DND-41 (cell line): ENCODE measurements at regions not wholly inside any gene's neighbourhood (a gene's known extent, or its start where the extent isn't known, plus 50 kb on each side); places are given as distances from the start of the nearest gene placed in this dataset.

Experiments used
- ATAC-seq: fragments of 200-7000 bp; cut with Tn5 transposase; 3 replicates; pipeline ENCODE4 v1.9.1; 2021; ENCODE audit warnings: low read depth; ENCODE audit not compliant: insufficient read depth
- DNase-seq: peaks from one replicate; pipeline ENCODE4 v3.0.0-alpha.2; 2020
- H2AFZ ChIP-seq: 2 replicates; pipeline ENCODE4 v1.6.0; 2012; ENCODE audit warnings: low read depth, low read length
- H3K27ac ChIP-seq: 2 replicates; pipeline ENCODE4 v1.5.1; 2012; ENCODE audit warnings: low read length, inconsistent platforms
- H3K27me3 ChIP-seq: fragments of 200-600 bp; sonication (generic); 2 replicates; pipeline ENCODE4 v1.6.0; 2012; ENCODE audit warnings: low read length, mild to moderate bottlenecking, inconsistent platforms; ENCODE audit not compliant: insufficient read depth, poor library complexity
- H3K36me3 ChIP-seq: 2 replicates; pipeline ENCODE4 v1.5.1; 2012; ENCODE audit warnings: low read length, inconsistent platforms; ENCODE audit not compliant: insufficient read depth
- H3K4me1 ChIP-seq: 2 replicates; pipeline ENCODE4 v1.5.1; 2012; ENCODE audit warnings: mild to moderate bottlenecking, low read length; ENCODE audit not compliant: insufficient read depth
- H3K4me2 ChIP-seq: 2 replicates; pipeline ENCODE4 v1.6.0; 2012; ENCODE audit warnings: mild to moderate bottlenecking, moderate library complexity, low read length, inconsistent platforms; ENCODE audit not compliant: insufficient read depth
- H3K4me3 ChIP-seq, 2 experiments: fragments of 200-600 bp in 1 of 2; shearing (Covaris generic) in 1 of 2; 2 replicates each; pipeline ENCODE4 v1.5.1; 2012 to 2016; ENCODE audit warnings: inconsistent platforms in 2 of 2, low read length in 2 of 2, mild to moderate bottlenecking in 2 of 2, low read depth in 1 of 2, moderate library complexity in 1 of 2
- H3K79me2 ChIP-seq: 2 replicates; pipeline ENCODE4 v1.6.0; 2012; ENCODE audit warnings: low read length, inconsistent platforms; ENCODE audit not compliant: insufficient read depth
- H3K9ac ChIP-seq: 2 replicates; pipeline ENCODE4 v1.6.0; 2012; ENCODE audit warnings: low read depth, mild to moderate bottlenecking, inconsistent platforms, low read length, moderate library complexity
- H3K9me3 ChIP-seq: 2 replicates; pipeline ENCODE4 v1.5.1; 2012; ENCODE audit warnings: low read length, moderate library complexity, mild to moderate bottlenecking, inconsistent platforms; ENCODE audit not compliant: insufficient read depth, severe bottlenecking
- H4K20me1 ChIP-seq: 2 replicates; pipeline ENCODE4 v1.6.0; 2012; ENCODE audit warnings: low read length; ENCODE audit not compliant: insufficient read depth
- EZH2 ChIP-seq: IDR thresholded peaks from 3 replicates; pipeline ENCODE4 v1.6.1; 2012; ENCODE audit warnings: borderline replicate concordance, low read depth, mild to moderate bottlenecking, moderate library complexity, low read length, inconsistent platforms; ENCODE audit not compliant: severe bottlenecking
- TF ChIP-seq, protein P1 (sequence below): IDR thresholded peaks from 2 replicates; pipeline ENCODE4 v1.5.1; 2012; ENCODE audit warnings: borderline replicate concordance, low read length, moderate library complexity, mild to moderate bottlenecking; ENCODE audit not compliant: poor library complexity, severe bottlenecking; ENCODE audit errors: extremely low read depth

DNA sequence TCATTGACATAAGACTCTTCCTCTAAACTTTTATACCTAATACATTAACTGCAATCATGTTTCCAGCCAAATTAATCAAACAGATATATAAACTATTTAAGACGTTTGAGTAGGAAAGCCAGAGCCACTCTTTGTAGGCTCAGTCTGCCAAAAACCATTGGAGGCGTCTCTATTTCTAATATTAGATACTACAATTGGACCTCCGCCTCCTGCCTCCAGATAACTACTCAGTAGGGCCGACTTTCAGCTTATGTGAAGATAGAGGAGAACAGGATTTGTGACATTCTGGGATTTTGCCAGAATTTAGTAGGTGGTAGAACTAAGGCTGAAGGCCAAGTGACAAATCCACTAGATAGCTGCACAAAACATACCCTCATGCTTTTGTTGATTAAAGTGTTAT is 463.0 kb downstream of the CETN3 start:
- DNase-seq (no peak), ATAC-seq (no peak)
- no peak overlapping the region for H3K27ac ChIP-seq
- H3K9ac ChIP-seq = no peak overlapping the region
- no peak overlapping the region for H3K4me3 ChIP-seq
- no peaks in the 10 kb centered on the region for H3K9me3 ChIP-seq
- H3K79me2 ChIP-seq = no peaks in the 10 kb centered on the region
- no peaks in the 10 kb centered on the region for H3K36me3 ChIP-seq
- H3K4me2 ChIP-seq = no peak overlapping the region
- H3K27me3 ChIP-seq = no peaks in the 10 kb centered on the region
- no peak overlapping the region for H2AFZ ChIP-seq
- H3K4me1 ChIP-seq = no peaks in the 10 kb centered on the region
- no peak for TF ChIP-seq EZH2
- TF ChIP-seq, protein P1, sequence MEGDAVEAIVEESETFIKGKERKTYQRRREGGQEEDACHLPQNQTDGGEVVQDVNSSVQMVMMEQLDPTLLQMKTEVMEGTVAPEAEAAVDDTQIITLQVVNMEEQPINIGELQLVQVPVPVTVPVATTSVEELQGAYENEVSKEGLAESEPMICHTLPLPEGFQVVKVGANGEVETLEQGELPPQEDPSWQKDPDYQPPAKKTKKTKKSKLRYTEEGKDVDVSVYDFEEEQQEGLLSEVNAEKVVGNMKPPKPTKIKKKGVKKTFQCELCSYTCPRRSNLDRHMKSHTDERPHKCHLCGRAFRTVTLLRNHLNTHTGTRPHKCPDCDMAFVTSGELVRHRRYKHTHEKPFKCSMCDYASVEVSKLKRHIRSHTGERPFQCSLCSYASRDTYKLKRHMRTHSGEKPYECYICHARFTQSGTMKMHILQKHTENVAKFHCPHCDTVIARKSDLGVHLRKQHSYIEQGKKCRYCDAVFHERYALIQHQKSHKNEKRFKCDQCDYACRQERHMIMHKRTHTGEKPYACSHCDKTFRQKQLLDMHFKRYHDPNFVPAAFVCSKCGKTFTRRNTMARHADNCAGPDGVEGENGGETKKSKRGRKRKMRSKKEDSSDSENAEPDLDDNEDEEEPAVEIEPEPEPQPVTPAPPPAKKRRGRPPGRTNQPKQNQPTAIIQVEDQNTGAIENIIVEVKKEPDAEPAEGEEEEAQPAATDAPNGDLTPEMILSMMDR = no peak
- no peaks in the 10 kb centered on the region for H4K20me1 ChIP-seq

DNA sequence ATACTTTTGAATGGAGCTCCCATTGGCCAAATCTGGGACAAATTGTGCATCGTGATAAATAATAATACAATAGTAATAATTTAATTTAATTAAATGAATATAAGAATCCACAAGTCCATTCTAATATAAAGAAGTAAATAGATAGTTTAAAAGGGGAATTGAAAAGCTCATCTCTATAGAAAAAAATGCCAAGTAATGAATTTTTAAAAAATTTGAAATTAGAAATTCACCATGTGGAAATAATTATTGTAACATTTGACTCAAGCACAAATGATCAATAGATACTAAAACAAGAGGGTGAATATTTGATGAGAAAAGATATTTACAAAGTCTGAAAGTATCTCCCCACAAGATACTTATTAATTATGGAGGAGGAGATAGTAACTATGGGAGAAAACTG is 467.4 kb downstream of the CETN3 start:
- TF ChIP-seq EZH2 = no peak
- TF ChIP-seq, protein P1 = no peak
- Histone ChIP-seq H4K20me1 (no peaks in the 10 kb centered on the region), H2AFZ (no peak overlapping the region), H3K4me2 (no peak overlapping the region), H3K79me2 (no peaks in the 10 kb centered on the region), H3K9me3 (no peaks in the 10 kb centered on the region), H3K27ac (no peak overlapping the region), H3K4me1 (no peaks in the 10 kb centered on the region), H3K36me3 (no peaks in the 10 kb centered on the region), H3K4me3 (no peak overlapping the region), H3K27me3 (no peaks in the 10 kb centered on the region), H3K9ac (no peak overlapping the region)
- DNase-seq (no peak), ATAC-seq (no peak)

DNA sequence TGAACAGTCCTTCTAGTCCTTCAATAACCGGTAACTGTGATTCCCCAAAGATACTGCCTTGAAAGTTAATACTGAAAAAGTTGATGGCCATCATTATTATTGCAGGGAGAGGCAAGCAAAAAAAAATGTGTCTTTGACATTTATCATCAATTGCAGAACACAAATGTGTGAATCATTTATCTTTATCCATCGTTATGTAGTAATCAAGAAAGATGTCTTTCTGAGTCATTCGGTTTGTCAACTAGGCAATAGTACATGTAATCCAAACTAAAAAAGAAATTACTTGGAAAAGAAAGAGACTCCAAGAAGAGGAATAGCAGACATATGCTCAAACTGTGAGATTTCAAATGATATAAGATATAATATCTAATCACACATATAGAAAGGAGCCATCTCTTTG is 473.0 kb downstream of the CETN3 start:
- no peaks in the 10 kb centered on the region for H3K36me3 ChIP-seq
- H3K4me1 ChIP-seq = no peaks in the 10 kb centered on the region
- ATAC-seq = no peak
- no peaks in the 10 kb centered on the region for H3K9me3 ChIP-seq
- H3K4me2 ChIP-seq = no peak overlapping the region
- no peaks in the 10 kb centered on the region for H3K27me3 ChIP-seq
- no peaks in the 10 kb centered on the region for H4K20me1 ChIP-seq
- no peak overlapping the region for H2AFZ ChIP-seq
- no peak overlapping the region for H3K9ac ChIP-seq
- no peak overlapping the region for H3K27ac ChIP-seq
- no peaks in the 10 kb centered on the region for H3K79me2 ChIP-seq
- TF ChIP-seq, protein P1 = no peak
- no peak for TF ChIP-seq EZH2
- no peak for DNase-seq
- H3K4me3 ChIP-seq = no peak overlapping the region

DNA sequence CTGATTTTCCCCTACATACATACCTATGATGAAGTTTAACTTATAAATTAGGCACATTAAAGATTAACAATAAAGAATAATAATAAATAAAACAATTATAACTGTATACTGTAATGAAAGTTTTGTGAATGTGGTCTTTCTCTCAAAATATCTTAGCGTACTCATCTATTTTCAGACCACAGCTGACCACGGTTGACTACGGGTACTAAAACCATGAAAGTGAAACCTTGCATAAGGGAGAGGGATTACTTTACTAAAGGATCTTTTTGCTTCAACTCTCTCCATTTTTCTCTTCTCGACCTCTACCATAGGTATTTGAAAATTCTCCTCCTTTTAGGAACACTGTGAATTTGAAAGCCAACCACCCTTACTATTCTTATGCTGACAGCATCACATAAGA is 475.5 kb downstream of the CETN3 start:
- Histone ChIP-seq H3K9ac (no peak overlapping the region), H3K4me2 (no peak overlapping the region), H3K27ac (no peak overlapping the region), H4K20me1 (no peaks in the 10 kb centered on the region), H3K4me1 (no peaks in the 10 kb centered on the region), H2AFZ (no peak overlapping the region), H3K36me3 (no peaks in the 10 kb centered on the region), H3K27me3 (no peaks in the 10 kb centered on the region), H3K4me3 (no peak overlapping the region), H3K9me3 (no peaks in the 10 kb centered on the region), H3K79me2 (no peaks in the 10 kb centered on the region)
- DNase-seq (no peak), ATAC-seq (no peak)
- TF ChIP-seq, protein P1 = no peak
- TF ChIP-seq EZH2 = no peak
